GM18520 (cell line): ENCODE measurements at regions not wholly inside any gene's neighbourhood (a gene's known extent, or its start where the extent isn't known, plus 50 kb on each side); places are given as distances from the start of the nearest gene placed in this dataset.
"Not testable (repeated sequence)": the region's sequence is repeated elsewhere in the genome, so short reads cannot be mapped to it uniquely, and the experiment has no call there.

ENCODE experiments used
- ATAC-seq: cut with Tn5 transposase; IDR thresholded peaks from one replicate; pipeline ENCODE4 v1.9.1; 2021; ENCODE audit not compliant: unreplicated experiment

DNA sequence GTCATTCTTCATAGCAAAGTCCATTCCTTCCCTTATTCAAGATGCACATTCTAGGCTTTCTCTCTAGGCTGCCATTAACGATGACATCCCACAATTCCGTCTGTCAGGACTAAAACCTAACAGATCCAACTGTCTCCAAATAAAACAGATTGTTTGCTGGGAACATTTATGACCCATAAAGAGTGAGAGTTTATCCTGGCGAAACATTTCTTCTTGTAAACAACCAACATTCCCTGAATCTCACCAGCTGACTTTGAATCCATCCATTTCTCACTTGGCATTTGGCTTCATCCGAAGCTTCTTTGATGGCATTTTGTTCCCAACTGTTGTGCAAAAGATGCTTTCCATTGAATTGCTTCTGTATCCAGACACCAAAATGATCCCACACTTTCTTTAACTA is 93.1 kb downstream of the OLIG3 start:
- ATAC-seq, result no peak

DNA sequence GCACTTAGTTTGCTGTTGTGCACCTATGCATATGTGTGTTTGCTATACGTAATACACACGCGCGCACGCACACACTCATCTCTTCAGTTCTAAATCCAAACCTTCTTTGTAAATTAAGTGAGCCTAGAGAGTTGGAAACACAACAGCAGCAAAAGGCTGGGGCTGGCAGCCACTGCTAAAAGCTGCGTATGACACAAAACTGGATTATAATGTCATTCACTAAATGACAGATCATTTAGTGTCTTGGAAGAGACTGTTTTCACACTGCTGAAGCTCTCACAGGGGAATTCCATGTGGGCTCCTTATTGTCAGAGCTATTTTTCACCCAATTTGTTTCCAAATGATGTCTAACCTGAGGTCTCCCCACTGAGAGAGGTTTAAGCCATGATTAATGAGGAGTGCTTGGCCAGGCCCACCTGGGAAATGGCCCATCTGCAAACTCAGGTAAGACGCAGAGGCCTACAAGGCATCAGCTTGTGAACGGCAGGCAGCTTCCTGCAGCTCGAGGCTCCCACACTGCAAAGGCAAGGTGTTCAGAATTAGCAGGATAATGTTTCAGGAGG is 94.2 kb downstream of the OLIG3 start:
- peak; percentile 40 for ATAC-seq

DNA sequence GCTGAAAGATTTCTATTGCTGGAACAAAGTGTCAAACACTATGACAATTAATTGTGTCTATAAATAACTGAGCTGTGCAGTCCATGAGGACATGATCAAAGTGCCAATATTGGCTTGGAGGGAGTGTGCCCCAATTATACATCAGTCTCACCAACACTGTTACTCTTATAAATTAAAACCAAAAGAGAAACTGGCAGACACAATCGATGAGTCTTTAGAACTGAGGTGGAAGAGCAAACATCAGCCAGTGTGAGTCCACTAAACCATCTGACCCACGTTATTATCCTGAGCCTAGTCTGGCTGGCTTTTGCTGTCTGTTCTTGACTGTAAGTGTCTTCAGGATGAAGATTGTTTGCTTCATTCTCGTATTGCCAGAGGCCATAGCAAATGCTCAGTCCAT is 98.9 kb downstream of the OLIG3 start:
- ATAC-seq, result no peak

DNA sequence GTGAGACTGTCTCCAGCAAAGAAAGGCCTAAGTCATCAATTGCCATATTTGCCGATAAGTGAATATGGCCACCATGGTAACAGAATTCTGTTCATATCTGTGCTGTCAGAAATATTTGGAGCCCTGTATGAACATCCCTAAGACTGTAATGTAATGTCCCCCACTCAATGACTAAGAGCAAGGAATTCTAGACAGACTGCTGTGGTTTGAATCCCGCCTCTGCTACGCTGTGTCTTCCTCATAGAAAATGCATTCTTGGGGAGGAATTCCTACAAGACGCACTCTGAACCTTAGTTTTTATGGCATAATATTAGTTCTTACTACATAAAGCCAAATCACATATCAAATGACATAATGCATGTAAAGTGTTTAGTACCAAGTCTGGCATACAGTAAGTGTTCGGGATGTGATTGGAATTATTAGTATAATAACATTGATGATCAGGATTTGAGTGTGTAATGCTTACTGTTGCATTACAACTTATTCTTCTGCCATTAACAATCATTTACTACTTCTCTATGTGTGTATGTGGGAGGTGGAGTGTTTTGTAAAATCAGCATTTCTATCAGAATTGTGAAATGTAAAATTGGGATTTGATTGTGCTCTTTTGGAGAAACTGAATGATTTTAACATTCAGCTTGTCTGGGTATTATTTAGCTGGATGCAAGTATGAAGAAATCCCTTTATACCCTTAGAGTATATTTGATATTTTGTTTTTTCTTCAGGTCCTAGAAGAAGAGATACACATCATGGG is 103.0 kb downstream of the OLIG3 start:
- ATAC-seq, result no peak

DNA sequence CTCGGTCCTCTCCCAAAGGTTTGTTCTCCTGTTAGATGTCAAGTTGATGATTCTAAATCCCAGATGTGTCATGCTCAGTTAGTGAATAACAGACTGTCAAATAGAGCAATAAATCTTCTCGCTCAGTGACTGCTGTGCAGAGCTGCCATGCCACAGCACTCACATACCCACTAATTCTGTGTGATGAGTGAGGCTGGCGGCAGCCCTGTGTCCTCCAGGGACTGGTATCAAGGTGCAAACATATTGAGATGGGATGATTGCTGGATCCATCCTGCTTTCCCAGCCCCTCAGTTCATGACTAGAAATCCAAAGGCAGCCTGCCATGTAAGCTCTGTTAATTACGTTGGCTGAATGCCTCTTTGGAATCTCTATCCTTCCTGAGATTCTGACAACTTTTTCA is 103.9 kb downstream of the OLIG3 start:
- no peak for ATAC-seq

DNA sequence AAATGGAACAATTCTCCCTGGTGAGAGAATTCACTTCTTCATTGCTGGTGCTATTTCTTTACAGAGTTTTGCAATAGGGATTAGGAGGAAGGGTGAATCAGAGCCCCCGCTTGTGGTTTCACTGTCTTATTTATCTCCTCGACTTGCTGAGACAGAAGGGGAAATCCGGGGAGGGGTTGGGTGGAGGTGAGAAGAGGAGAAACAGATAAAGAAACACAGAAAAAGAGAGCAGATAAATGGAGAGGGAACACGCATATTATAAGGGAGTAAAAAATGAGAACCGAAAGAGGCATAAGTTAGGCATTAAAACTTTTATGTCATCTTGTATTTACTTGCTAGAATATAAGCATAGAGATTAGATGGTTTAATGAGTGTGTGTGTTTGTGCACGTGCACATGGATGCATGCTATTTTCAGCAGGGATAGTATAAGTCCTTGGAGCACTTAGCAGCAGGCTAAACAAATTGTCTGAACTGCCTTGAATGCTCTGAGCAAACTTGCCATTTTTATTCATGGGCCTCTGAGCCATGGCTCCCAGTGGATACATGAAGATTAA is 105.0 kb downstream of the OLIG3 start:
- ATAC-seq, result no peak

DNA sequence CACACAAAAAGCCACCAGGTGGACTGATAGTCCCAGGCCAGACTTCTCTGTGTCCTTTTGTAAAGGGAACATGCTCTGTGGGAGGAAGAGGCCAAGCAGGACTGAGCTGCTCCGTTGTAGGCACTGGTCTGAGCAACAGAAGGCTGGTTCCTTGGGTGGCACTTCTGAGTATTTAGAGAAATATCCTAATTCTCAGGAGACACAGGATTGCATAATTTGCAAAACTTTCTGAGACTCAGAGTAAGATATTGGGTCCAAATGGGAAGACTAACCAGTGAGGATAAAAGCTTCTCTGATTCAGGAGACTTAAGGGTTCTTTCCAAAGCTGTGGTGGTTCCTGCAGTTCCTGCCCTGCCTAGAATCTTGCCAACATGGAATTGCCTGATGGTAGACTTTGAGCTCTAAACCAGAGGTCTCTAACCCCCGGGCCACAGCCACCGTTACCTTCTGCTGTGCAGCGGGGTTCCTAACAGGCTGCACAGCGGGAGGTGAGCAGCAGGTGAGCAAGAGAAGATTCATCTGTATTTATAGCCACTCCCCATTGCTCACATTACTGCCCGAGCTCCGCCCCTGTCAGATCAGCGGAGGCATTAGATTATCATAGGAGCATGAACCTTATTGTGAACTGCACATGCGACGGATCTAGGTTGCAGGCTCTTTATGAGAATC is 107.0 kb downstream of the OLIG3 start:
- no peak for ATAC-seq

DNA sequence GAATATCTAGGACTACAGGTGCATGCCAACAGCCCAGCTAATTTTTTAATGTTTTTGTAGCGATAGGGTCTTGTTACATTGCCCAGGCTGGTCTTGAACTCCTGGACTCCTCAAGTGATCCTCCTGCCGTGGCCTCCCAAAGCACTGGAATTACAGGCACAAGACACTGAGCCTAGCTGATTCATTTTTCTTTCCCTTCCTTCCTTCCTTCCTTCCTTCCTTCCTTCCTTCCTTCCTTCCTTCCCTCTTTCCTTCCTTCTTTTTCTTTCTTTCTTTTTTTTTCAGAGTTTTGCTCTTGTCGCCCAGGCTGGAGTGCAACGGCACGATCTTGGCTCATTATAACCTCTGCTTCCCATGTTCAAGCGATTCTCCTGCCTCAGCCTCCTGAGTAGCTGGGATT is 110.9 kb downstream of the OLIG3 start:
- not testable (repeated sequence) for ATAC-seq

DNA sequence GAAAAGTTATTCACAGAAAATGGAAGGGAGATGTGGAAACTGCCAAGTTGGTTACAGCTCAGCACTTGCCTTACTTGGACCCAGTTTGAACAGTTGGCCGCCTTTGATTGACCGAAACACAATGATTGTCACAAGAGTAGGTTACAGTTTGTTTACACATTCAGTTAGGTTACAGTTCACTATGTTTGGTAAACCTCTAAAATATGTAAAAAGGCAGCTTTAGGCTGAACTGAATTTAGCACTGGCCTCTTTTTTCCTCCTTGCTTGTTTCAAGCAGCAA is 116.2 kb downstream of the OLIG3 start:
- ATAC-seq, result no peak

DNA sequence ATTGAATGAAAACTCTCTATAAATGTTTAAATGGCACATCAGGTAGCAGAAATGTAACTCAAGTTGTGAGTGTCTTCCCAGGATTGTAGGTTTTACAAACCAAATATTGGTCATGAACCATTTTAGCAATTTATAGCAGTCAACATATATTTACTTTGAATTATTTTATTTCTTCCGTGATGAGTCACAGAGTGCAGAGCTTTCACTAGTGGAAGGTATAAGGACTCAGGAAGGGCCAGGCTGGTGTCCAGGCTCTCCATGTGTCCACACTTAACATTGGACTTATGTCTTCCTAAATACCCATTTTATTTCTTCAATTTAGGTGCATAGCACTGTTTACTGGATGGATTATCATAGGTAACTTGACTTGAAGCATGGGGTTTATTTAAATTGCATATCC is 120.9 kb downstream of the OLIG3 start:
- ATAC-seq, result no peak

DNA sequence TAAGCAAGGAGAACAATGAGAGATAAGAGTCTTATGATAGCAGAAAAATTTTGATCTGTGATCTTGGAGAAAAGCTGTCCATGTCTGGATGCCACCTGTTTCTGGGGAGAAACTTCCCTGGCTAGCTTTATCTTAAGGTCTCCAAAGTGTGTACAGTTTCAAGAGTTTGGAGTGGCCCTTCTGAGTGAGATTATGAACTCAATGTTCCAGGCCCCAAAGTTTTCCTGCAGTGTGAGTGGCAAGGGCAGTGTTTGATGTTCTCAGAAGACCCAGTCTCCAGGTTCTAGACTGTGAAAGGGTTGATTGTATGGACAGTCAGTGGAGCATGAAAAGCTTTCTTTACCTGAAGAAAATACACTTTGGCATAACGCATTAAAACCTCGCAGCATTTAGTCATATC is 121.7 kb downstream of the OLIG3 start:
- no peak for ATAC-seq

DNA sequence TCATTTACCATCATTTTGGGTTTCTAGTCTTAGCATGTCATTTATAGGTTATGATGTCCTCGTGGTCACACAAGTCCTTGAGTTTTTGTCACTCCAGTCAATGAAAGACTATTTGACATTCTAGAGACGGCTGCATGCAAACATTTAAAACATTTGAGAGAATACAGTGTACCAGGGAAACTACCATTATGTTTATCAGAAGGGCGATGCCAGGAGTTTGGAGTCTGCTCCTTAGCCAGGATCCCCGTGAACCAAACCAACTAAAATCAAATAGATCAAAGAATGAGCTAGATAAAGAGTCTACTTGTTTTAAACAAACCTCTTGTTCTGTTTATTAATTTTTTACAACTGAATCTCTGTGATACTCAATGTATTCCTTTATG is 122.6 kb downstream of the OLIG3 start:
- no peak for ATAC-seq

DNA sequence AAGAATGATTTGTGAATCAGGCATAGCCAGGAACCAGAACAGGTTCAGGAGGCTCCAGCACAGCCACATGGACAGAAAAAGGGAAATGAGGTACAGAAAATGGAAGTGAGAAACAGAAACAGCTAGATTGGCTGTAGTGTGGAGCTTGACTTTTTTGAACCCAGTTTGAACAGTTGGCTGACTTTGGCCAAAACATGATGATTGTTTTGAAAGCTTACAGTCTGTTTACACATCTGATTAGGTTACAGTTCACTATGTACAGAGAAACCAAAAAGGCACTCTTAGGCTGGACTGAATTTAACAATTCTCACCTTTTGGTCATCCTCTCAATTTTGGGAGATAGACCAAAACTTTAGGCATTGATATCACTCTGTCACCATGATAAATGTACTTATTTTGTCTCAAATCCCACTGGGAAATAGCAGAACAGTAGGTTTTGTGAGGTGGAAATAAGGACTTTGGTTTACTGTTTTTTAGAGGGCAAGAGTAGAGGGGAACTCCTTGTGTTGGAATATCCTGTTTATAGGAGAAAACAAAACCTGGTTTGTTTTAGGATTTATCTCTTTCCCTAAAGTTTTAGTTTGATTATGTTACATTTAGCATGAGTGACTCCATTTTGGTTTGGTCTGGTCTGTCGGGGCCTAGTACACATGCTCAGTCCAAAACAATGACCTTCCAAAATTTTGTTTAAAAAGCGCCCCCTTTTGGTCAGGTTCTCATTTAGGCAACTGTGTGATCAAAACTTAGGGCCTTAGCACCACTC is 123.1 kb downstream of the OLIG3 start:
- no peak for ATAC-seq

DNA sequence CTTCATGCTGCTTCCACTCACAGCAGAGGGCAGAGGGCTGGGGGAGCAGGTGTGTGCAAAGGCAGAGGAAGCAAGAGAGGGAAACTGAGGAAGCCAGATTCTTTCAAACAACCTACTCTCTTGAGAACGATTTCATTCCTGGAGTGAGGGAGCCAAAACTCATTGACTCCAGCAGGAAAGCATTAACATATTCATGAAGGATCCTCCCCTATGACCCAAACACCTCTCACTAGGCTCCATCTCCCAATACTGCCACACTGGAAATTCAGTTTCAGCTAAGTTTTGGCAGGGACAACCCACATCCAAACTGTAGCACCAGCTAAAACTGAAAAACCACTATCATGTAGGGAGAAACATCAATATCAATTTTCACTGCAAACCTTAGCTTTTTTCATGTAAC is 125.1 kb downstream of the OLIG3 start:
- ATAC-seq, result no peak

DNA sequence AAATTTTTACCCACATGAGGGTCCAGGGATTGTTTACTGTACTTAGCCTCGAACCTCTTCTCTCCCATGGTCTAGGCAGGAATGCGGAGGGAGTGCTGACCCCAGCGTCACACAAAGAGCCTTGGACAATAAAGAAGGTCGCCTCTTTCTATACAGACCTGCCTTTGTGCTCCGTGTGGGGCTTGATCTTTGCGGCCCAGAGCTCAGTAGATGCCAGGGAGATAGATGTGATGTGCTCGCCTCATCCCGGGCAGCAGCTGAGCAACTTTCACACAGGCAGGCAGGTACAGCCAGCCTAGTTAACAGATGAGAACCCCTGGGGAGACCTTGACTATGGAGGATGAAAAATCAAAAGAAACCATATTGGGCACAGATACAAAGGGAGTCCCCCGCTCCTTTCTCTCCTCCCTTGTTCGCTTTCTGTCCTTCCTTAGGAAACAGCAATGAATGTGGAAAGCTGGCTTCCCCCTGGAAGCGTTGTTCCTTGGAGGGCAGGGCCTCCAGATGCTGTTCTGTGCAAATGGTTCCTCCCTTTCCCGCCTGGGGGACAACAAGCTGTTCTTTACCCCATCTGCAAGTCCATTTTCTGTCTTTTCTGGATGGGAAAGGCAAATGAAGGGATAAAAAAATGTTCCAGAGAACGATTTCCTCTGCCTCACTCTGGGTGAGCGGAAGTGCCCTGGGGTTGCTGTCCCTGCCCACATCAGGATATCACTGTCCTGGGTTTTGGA is 128.3 kb downstream of the OLIG3 start:
- no peak for ATAC-seq

DNA sequence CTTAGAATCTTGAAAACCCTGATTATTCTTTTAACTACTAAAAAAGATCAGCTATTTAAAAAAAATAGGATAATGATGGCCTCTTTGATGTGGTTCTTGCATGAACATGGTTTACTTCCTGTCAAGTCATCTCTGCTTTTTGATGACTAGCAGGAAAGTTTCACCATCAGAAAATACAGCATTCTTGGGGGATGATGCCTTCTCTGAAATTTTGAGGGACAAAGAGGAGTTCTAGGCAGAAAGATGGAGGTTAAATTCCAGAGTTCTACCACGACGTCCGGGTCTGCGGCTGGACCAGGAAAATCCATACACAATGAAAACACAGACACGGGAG is 130.4 kb downstream of the OLIG3 start:
- ATAC-seq, result no peak

DNA sequence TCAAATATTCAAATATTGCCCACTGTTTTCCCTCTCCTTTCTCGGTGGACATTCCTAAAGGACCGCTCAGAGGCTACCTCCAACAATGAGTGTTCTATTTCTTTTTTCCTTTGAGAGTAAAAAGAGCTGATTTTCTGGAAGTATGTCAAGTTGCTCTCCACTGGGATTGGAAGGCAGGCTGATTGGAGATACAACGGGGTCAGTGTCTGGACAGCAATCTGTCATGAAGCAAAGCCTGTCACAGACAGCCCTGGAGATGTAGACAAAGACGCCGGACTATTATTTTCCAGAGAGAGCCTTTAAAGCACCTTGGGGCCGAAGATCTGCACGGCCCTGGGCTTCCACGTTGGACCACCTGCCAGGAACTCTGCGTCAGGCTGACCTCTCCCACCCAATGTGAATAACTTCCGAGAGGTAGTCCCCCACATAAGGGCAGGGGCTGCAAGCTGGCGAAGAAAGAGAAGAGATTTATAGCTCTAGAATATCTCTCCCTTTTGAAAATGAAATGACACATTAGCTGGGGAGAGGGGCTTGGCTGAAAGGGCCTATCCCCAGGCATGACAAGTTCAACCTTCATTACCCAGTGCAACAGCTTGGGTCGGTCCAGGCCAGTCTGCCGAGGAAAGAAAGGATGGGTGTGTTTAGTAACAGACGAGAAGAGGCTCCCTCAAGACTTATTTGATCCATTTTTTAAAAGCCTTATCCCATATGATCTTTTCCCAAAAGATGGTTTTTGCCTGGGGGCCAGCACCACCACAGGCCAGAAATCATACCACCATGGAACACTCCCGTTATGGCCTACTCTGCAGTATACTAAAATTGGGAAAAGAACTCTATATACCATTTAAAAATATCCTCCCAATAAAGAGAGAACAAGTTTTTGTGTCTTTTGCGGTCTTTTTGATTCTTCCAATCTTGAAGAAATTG is 131.1 kb downstream of the OLIG3 start:
- no peak for ATAC-seq

DNA sequence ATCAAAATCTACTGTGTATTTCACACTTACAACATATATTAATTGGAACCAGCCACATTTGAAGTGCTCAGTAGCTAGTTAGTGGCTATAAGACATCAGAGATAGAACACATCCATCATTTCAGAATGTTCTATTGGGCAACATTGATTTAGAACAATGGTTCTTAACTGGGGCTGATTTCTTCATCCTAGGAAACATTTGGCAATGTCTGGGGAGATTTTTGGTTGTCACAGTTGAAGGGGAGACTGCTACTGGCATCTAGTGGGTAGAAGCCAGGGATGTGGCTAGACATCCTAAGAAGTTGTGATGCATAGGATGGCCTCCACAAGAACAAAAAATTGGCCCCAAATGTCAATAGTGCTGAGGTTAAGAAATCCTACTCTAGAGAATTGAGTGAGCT is 132.5 kb downstream of the OLIG3 start:
- no peak for ATAC-seq

DNA sequence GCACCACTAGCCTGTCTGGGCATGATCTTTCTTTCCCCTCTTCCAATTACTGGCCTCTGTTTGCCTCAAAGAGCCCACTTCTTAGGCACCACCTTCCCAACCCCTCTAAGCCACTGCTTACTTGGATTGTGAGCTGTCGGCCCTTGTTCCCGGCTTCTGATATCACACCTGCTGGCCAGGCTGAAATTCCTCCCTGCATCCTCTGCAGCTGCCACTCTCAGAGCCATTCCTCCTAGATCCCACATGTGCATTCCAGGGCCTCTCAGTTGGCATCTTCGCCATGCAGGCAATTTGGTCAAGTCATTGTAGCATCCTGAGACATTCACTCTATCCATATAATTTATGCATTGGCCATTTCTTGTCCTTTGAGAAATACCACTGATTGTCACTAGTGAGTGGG is 135.9 kb downstream of the OLIG3 start:
- no peak for ATAC-seq

DNA sequence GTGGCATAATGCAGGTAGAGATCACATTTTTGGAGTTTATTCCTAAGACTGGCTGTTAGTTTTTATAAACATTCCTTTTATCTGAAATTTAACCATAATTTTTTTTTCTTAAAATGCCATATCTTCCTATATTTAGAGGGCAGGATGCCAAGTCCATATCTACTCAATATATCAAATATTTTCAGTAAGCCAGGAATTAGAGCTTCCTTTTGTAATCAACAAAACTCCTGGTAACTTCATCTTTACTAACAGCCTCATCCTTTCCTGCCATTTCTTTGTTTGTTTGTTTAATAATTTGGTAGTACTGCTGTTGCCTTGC is 136.3 kb downstream of the OLIG3 start:
- no peak for ATAC-seq
